GM10266 (cell line): ENCODE measurements at regions not wholly inside any gene's neighbourhood (a gene's known extent, or its start where the extent isn't known, plus 50 kb on each side); places are given as distances from the start of the nearest gene placed in this dataset.
A peak's percentile ranks its signal among the peaks of the same experiment; 100 is the strongest.

Source experiments
- DNase-seq: peaks from one replicate; pipeline ENCODE4 v3.0.0; 2012; ENCODE audit errors: extremely low spot score
- TF ChIP-seq, protein P1 (sequence below): IDR thresholded peaks from 2 replicates; pipeline ENCODE4 v1.5.1; 2012; ENCODE audit warnings: mild to moderate bottlenecking, low read depth; ENCODE audit not compliant: control insufficient read depth, insufficient read depth; ENCODE audit errors: missing control alignments

DNA sequence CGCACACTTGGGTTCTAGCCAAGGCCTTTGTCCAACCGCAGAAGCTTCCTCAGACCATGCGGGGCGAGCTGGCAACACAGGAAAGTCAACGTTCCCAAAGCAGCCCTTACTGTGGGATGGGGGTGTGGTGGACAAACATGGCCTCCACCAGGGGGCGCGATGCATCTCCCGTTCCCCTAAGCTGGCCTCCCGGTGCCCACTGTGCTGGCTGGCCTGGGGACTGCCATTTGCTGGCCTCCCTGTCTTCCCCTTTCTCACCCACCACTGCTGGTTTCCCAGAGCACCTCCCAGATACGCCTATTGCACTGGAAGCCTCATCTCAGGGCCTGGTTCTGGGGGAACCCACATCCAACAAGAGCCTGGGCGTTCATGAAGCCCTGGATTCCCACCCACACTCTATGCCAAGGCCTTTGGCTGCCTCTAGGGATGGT, 145.3 kb downstream of the IRF8 start:
- TF ChIP-seq, protein P1, sequence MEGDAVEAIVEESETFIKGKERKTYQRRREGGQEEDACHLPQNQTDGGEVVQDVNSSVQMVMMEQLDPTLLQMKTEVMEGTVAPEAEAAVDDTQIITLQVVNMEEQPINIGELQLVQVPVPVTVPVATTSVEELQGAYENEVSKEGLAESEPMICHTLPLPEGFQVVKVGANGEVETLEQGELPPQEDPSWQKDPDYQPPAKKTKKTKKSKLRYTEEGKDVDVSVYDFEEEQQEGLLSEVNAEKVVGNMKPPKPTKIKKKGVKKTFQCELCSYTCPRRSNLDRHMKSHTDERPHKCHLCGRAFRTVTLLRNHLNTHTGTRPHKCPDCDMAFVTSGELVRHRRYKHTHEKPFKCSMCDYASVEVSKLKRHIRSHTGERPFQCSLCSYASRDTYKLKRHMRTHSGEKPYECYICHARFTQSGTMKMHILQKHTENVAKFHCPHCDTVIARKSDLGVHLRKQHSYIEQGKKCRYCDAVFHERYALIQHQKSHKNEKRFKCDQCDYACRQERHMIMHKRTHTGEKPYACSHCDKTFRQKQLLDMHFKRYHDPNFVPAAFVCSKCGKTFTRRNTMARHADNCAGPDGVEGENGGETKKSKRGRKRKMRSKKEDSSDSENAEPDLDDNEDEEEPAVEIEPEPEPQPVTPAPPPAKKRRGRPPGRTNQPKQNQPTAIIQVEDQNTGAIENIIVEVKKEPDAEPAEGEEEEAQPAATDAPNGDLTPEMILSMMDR, result peak; percentile 63
- DNase-seq, result peak; percentile 64

DNA sequence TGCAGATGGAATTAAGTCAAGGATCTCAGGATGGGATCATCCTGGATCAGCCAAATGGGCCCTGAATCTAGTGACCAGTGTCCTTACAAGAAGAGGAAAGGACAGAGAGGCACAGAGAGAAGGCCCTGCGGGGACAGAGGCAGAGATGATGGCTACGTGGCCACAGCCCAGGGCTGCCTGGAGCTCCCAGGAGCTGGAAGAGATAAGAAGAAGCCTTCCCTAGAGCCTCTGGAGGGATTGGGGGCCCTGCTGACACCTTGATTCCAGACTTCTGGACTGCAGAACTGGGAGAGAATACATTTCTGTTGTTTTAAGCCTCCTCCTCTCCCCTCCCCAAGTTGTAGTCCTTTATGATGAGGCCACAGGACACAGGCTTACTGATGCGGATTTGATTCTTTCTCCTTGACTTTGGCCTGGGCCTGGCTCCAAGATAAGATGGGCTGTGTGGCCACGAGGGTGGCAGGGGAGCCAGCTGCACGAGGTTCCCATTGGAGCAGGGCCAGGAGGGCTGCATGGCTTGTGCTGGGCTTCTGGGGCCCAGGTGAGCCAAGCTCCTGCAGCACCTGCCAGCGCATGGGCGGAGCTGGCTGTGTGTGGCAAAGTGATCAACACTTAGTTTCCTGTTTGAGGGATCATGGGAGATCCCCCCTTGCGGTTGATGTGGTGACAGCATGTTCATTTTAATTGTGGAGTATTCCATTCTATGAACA, 146.1 kb downstream of the IRF8 start:
- DNase-seq, result no peak
- TF ChIP-seq, protein P1, result no peak

DNA sequence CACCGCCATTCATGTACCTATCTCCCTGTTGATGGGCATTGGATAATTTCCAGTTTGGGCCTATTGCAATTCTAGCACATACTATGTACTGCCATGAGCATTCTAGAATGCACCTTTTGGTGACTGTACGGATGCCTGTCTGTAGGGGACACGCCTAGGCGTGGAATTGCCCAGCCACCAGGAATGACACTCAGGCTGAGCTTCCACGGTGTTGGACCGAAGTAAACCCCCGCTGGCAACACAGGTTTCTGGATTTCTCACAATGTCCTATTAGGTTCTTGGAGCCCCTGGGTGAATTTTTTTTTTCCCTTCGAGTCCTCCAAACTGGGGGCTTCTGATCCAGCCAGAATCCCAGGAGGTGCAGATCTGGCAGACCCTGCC, 146.6 kb downstream of the IRF8 start:
- no peak for DNase-seq
- TF ChIP-seq, protein P1, result no peak

DNA sequence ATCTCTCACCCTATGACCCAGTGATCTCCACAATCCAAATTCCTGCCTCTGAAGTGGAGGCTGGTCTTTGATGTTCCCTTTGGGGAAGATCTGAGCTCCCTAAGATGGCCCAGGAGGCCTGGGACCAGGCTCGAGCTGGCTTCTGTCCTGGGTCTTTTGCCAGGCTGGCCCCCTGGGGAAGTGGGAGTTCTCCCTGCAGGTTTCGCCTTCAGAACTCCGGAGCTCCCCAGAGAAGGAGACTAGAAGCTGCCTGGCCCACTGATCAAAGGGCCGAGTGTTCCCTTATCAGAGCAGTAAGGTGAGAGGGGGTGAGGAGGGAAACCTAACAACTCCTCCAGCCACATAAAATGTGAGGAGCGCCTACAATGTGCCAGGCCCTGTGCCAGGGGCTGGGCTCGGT, 147.1 kb downstream of the IRF8 start:
- TF ChIP-seq, protein P1, result no peak
- DNase-seq, result no peak

DNA sequence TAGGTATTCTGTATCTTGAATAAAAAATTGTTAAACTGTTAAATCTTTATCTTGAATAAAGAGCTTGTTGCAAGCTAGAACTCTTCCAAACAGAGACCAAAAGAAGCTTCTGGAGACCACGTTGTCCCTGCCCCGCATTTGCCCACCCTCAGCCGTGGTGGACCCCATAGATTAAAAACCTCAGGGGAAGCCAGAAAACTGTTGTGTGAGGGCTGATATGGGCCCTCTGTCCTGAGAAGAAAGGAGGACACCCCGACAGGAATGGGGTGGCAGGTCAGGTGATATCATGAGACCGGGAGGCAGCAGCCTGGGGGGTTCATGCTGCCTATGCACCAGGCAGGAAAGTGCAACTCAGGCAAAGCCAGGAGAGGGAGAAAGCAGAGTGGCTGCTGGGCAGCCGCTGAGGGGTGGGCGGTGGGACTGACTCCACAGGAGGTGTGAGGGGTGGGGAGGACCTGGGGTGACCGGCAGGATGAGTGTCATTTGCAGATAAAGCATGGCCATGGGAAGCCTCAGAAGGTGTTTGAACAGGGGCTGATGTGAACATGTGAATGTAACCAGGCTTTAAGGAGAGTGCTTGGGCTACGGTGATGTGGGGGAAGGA, 147.8 kb downstream of the IRF8 start:
- TF ChIP-seq, protein P1, result no peak
- no peak for DNase-seq

DNA sequence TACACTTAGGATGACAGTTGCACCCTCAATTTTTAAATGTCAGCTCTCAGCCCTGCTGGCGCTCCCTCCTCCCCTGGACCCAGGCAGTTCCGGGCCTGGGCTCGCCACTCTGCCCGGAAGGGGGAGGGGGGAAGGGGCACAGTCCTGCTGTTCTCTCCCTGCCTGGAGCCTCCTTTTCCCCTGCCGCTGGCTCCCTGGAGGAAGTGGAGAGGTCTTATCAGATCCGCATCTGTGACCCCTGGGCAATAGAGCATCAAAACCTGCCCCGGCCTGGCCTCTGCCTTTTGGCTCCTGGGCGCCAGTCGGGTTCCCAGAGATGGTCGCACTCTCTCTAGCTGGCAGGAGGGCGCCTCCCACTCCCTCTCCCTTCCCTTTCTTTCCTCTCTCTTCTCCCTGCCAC, 149.3 kb downstream of the IRF8 start:
- TF ChIP-seq, protein P1, result no peak
- no peak for DNase-seq

DNA sequence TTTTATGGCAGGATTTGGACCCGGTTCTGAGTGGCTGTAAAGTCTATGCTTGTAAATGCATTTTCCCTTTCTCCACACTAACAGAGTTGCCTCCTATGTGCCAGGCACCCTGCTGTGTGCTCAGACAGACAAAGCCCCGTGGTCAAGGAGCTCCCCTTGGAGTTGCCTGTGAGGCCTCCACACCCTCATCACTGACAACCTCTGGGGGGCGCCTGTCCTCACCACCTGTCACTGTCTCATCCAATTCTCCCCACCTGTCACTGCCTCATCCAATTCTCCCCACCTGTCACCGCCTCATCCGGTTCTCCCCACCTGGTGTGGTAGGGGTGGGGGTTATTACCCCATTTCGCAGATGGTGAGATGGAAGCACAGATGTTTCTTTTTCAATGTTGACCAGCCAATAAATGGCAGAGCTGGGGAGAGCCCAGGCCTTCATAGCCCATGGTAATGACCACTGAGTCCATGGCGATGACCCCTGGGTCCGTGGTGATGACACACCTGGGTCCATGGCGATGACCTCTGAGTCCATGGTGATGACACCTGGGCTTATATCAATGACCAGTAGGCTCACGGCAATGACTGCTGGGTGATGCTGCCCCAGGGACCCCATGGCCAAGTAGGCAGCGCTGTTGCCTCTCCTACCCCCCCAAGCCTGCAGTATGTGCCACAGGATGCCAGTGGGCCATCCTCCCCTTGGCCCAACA, 150.1 kb downstream of the IRF8 start:
- no peak for DNase-seq
- TF ChIP-seq, protein P1, result peak; percentile 9
